IMR-90 (cell line): ENCODE measurements at regions not wholly inside any gene's neighbourhood (a gene's known extent, or its start where the extent isn't known, plus 50 kb on each side); places are given as distances from the start of the nearest gene placed in this dataset.

Experiments used
- ATAC-seq: fragments of 200-7000 bp; cut with Tn5 transposase; 2 replicates; pipeline ENCODE4 v1.9.1; 2020; ENCODE audit warnings: low read depth, mild to moderate bottlenecking, moderate library complexity
- BruUV-seq: library from RNA; stranded (reverse); fragments of 400-500 nt; replicated peaks from 2 replicates; lab custom pipeline; 2021; lab: Mats Ljungman, UMichigan
- CTCF ChIA-PET: fragments of 300-600 bp; formaldehyde crosslinking; extraction: SDS; loops from one replicate; lab custom pipeline; 2021; ENCODE audit warnings: antibody characterized with exemption; lab: Yijun Ruan, JAX
- POLR2A ChIA-PET: fragments of 300-600 bp; sonication (Branson Sonifier 250); formaldehyde crosslinking; loops from one replicate; lab custom pipeline; 2022; ENCODE audit warnings: antibody characterized with exemption; ENCODE audit not compliant: unreplicated experiment; lab: Charles Lee
- DNase-seq: peaks from one replicate; pipeline ENCODE4 v3.0.0; 2013
- H2AFZ ChIP-seq: replicated peaks from 2 replicates; pipeline ENCODE3; 2013; ENCODE audit warnings: low read length, mild to moderate bottlenecking; ENCODE audit not compliant: poor library complexity
- H2AK5ac ChIP-seq: 2 replicates; pipeline ENCODE4 v1.6.1; 2013; ENCODE audit warnings: low read depth, low read length, inconsistent platforms
- H2AK9ac ChIP-seq: replicated peaks from 2 replicates; pipeline ENCODE3; 2013; ENCODE audit warnings: mild to moderate bottlenecking, low read depth, low read length, moderate library complexity; ENCODE audit not compliant: poor library complexity
- H2BK120ac ChIP-seq: 2 replicates; pipeline ENCODE4 v1.6.1; 2013; ENCODE audit warnings: low read depth, low read length, inconsistent platforms
- H2BK15ac ChIP-seq: 3 replicates; pipeline ENCODE4 v1.6.1; 2013; ENCODE audit warnings: low read depth, low read length, inconsistent platforms
- H2BK20ac ChIP-seq: 2 replicates; pipeline ENCODE4 v1.6.1; 2013; ENCODE audit warnings: low read depth, mild to moderate bottlenecking, inconsistent platforms, low read length, moderate library complexity
- H2BK5ac ChIP-seq: 2 replicates; pipeline ENCODE4 v1.6.1; 2013; ENCODE audit warnings: mild to moderate bottlenecking, low read depth, low read length, inconsistent platforms; ENCODE audit not compliant: poor library complexity, severe bottlenecking
- H3K14ac ChIP-seq: replicated peaks from 2 replicates; pipeline ENCODE4 v1.6.1; 2013; ENCODE audit warnings: low read depth, low read length, inconsistent platforms
- H3K18ac ChIP-seq: 2 replicates; pipeline ENCODE4 v1.6.1; 2013; ENCODE audit warnings: low read depth, low read length, control low read depth
- H3K23ac ChIP-seq: 2 replicates; pipeline ENCODE4 v1.6.1; 2013; ENCODE audit warnings: low read depth, low read length, inconsistent platforms
- H3K27ac ChIP-seq: 2 replicates; pipeline ENCODE4 v1.5.1; 2013; ENCODE audit warnings: mild to moderate bottlenecking, control low read depth, low read length; ENCODE audit not compliant: insufficient read depth
- H3K27me3 ChIP-seq: 2 replicates; pipeline ENCODE4 v1.6.1; 2013; ENCODE audit warnings: low read length; ENCODE audit not compliant: control insufficient read depth, insufficient read depth
- H3K36me3 ChIP-seq: 2 replicates; pipeline ENCODE4 v1.6.1; 2013; ENCODE audit warnings: low read length, mixed read lengths; ENCODE audit not compliant: control insufficient read depth, insufficient read depth
- H3K4ac ChIP-seq: 2 replicates; pipeline ENCODE4 v1.6.1; 2013; ENCODE audit warnings: low read depth, low read length, inconsistent platforms
- H3K4me1 ChIP-seq: 2 replicates; pipeline ENCODE4 v1.6.1; 2013; ENCODE audit warnings: low read length, mixed read lengths; ENCODE audit not compliant: control insufficient read depth, insufficient read depth
- H3K4me2 ChIP-seq: 2 replicates; pipeline ENCODE4 v1.6.1; 2013; ENCODE audit warnings: low read depth, mild to moderate bottlenecking, control low read depth, low read length, moderate library complexity
- H3K4me3 ChIP-seq: 2 replicates; pipeline ENCODE4 v1.5.1; 2013; ENCODE audit warnings: low read depth, mild to moderate bottlenecking, control low read depth, low read length, moderate library complexity; ENCODE audit not compliant: insufficient read depth
- H3K56ac ChIP-seq: 2 replicates; pipeline ENCODE4 v1.6.1; 2013; ENCODE audit warnings: low read length, inconsistent platforms; ENCODE audit not compliant: insufficient read depth; ENCODE audit errors: extremely low read depth
- H3K79me1 ChIP-seq, 2 experiments: 2 replicates each; pipeline ENCODE4 v1.6.1; 2013; ENCODE audit warnings: low read length in 2 of 2, inconsistent platforms in 1 of 2, low read depth in 1 of 2
- H3K9ac ChIP-seq: 2 replicates; pipeline ENCODE4 v1.6.1; 2013; ENCODE audit warnings: low read depth, low read length, control low read depth
- H3K9me1 ChIP-seq: 2 replicates; pipeline ENCODE4 v1.6.1; 2013; ENCODE audit warnings: low read length, inconsistent platforms; ENCODE audit not compliant: insufficient read depth
- H3K9me3 ChIP-seq: 2 replicates; pipeline ENCODE4 v1.6.1; 2013; ENCODE audit warnings: low read length; ENCODE audit not compliant: control insufficient read depth, insufficient read depth
- H4K20me1 ChIP-seq: 2 replicates; pipeline ENCODE4 v1.6.1; 2013; ENCODE audit warnings: low read length, inconsistent platforms; ENCODE audit not compliant: insufficient read depth
- H4K5ac ChIP-seq: 2 replicates; pipeline ENCODE4 v1.6.1; 2013; ENCODE audit warnings: mild to moderate bottlenecking, low read depth, low read length, control low read depth
- H4K8ac ChIP-seq, 2 experiments: 2 replicates each; pipeline ENCODE4 v1.6.1; 2013; ENCODE audit warnings: low read depth in 2 of 2, low read length in 2 of 2, control low read depth in 1 of 2, inconsistent platforms in 1 of 2
- H4K91ac ChIP-seq: 2 replicates; pipeline ENCODE4 v1.6.1; 2013; ENCODE audit warnings: low read depth, low read length, inconsistent platforms; ENCODE audit not compliant: insufficient read depth
- MAZ ChIP-seq: IDR thresholded peaks from 2 replicates; pipeline ENCODE4 v1.6.1; 2012; ENCODE audit warnings: low read depth, mild to moderate bottlenecking, low read length, improper control_type of control experiment, moderate library complexity, borderline replicate concordance
- NFE2L2 ChIP-seq: fragments of 150-350 bp; IDR thresholded peaks from 2 replicates; pipeline ENCODE4 v1.6.1; 2016; ENCODE audit warnings: low read depth, mild to moderate bottlenecking, low read length
- RCOR1 ChIP-seq: IDR thresholded peaks from 2 replicates; pipeline ENCODE4 v1.6.1; 2012; ENCODE audit warnings: mild to moderate bottlenecking, low read length, improper control_type of control experiment; ENCODE audit not compliant: insufficient replicate concordance
- RFX5 ChIP-seq: IDR thresholded peaks from 2 replicates; pipeline ENCODE4 v1.8.0; 2012; ENCODE audit warnings: low read depth, mild to moderate bottlenecking, low read length, moderate library complexity
- WGBS, 2 experiments: methylation state at CpG; one replicate each; pipeline versions ENCODE4 v1.1.5 to v1.1.7; 2013; ENCODE audit warnings: missing lambda C conversion rate in 2 of 2; ENCODE audit not compliant: insufficient read length in 1 of 2; ENCODE audit errors: extremely low coverage in 2 of 2; 5-methylcytosine and 5-hydroxymethylcytosine counted together
- dilution Hi-C: fragments of 300-500 bp; cut with HindIII; formaldehyde crosslinking; loops from one replicate; pipeline ENCODE4 v1.14.3; 2018; ENCODE audit warnings: low sequenced_read_pairs; ENCODE audit not compliant: unreplicated experiment
- in situ Hi-C: fragments of 300-500 bp; cut with MboI; formaldehyde crosslinking; loops from 3 replicates; pipeline ENCODE4 v1.14.3; 2019; ENCODE audit warnings: low sequenced_read_pairs, inconsistent platforms, mixed read lengths
- intact Hi-C: fragments of 100-400 bp; cut with micrococcal nuclease; formaldehyde crosslinking; loops from 2 replicates; pipeline ENCODE4 v1.10.0; 2022
- TF ChIP-seq, protein P1 (sequence below): conservative IDR thresholded peaks from 2 replicates; pipeline ENCODE4 v1.5.1; 2012; ENCODE audit warnings: mild to moderate bottlenecking, low read depth, low read length, improper control_type of control experiment

DNA sequence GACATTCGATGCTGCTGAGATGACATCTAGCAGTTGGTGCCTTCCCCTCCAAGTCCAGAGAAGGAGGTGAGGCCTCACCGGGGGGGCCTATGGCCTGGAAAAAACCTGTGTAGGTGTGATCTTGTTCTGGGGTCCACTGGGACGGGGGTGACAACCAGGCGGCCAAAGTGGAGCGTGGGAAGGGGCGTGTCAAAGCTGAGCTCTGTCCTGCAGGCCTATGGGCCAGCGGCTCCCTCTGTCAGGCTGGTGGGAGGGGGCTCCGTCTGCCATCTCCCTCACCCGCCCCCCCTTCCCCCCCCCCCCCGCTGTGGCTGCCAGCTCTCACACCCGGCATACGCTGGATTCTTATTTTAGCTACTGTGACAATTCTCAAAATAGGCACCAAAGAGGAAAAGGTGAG, 56.7 kb upstream of the UQCRFS1 start:
- H3K9me3 ChIP-seq, result peaks cover 2% of the 10 kb centered on the region; the same call in 1 of the 2 replicates
- no peak for DNase-seq
- no peaks in the 10 kb centered on the region for H3K27me3 ChIP-seq
- no peak overlapping the region for H3K56ac ChIP-seq
- no TSS peak for BruUV-seq
- H3K4me3 ChIP-seq, result no peak overlapping the region
- ChIA-PET POLR2A (no interaction called here), CTCF (no interaction called here)
- no peak overlapping the region for H4K5ac ChIP-seq
- no peak for TF ChIP-seq NFE2L2
- TF ChIP-seq MAZ, result no peak
- no peak for TF ChIP-seq RCOR1
- TF ChIP-seq, protein P1, sequence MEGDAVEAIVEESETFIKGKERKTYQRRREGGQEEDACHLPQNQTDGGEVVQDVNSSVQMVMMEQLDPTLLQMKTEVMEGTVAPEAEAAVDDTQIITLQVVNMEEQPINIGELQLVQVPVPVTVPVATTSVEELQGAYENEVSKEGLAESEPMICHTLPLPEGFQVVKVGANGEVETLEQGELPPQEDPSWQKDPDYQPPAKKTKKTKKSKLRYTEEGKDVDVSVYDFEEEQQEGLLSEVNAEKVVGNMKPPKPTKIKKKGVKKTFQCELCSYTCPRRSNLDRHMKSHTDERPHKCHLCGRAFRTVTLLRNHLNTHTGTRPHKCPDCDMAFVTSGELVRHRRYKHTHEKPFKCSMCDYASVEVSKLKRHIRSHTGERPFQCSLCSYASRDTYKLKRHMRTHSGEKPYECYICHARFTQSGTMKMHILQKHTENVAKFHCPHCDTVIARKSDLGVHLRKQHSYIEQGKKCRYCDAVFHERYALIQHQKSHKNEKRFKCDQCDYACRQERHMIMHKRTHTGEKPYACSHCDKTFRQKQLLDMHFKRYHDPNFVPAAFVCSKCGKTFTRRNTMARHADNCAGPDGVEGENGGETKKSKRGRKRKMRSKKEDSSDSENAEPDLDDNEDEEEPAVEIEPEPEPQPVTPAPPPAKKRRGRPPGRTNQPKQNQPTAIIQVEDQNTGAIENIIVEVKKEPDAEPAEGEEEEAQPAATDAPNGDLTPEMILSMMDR, result no peak
- no peak for TF ChIP-seq RFX5
- no peak overlapping the region for H3K9ac ChIP-seq
- no peak overlapping the region for H2BK5ac ChIP-seq
- H3K36me3 ChIP-seq, result no peaks in the 10 kb centered on the region
- WGBS, 2 experiments, result no CpG with 5 or more reads among the region's 12 CpGs
- dilution Hi-C loops, result no loop called here
- intact Hi-C loops, result no loop called here
- no peaks in the 10 kb centered on the region; the same call in 1 of the 2 replicates for H3K9me1 ChIP-seq
- H3K18ac ChIP-seq, result no peak overlapping the region
- H3K4ac ChIP-seq, result no peak overlapping the region
- no peaks in the 10 kb centered on the region for H4K20me1 ChIP-seq
- H2AK9ac ChIP-seq, result no peak overlapping the region
- no peak overlapping the region for H3K27ac ChIP-seq
- no peak for ATAC-seq
- no peak overlapping the region for H4K91ac ChIP-seq
- H2AK5ac ChIP-seq, result no peak overlapping the region
- in situ Hi-C loops, result loop anchor here (25.0 kb wide), 1 partner anchor 532 kb away; no protein-coding TSS in a partner anchor
- H3K79me1 ChIP-seq, result no peaks in the 10 kb centered on the region
- no peaks in the 10 kb centered on the region for H3K4me1 ChIP-seq
- no peak overlapping the region for H4K8ac ChIP-seq
- no peak overlapping the region for H2BK20ac ChIP-seq
- H2BK15ac ChIP-seq, result no peak overlapping the region
- H3K4me2 ChIP-seq, result no peak overlapping the region
- no peak overlapping the region for H2AFZ ChIP-seq
- no peak overlapping the region for H2BK120ac ChIP-seq
- no peak overlapping the region for H3K14ac ChIP-seq
- no peak overlapping the region for H3K23ac ChIP-seq
